ENCODE measurements at regions not wholly inside any gene's neighbourhood (a gene's known extent, or its start where the extent isn't known, plus 50 kb on each side); places are given as distances from the start of the nearest gene placed in this dataset.
A peak's percentile ranks its signal among the peaks of the same experiment; 100 is the strongest.

DNA sequence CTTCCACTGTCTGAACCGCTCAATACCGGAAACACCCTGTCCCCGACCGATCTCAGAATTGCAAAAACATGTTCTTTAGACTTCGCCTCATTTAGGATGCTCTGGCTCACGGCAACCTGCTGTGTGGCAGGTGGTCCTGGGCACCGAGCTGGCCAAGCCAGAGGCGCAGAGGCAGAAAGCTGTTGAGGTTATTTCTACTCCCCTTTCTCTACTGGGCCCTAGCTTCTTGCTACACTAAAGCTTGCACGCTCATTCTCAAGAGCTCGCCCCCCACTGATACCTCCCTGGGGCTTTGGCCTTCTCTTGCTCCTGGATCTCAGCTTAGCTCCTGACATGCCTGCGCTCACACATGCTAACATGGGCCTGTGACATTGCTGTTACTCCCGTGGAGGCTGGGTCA, 417.4 kb downstream of the LPIN1 start:
- Histone ChIP-seq H3K27me3 (ENCODE audit: insufficient read depth, low read length, poor library complexity) (no peaks in the 10 kb centered on the region), H3K4me1 (ENCODE audit: insufficient read depth, low read length) (no peaks in the 10 kb centered on the region), H4K20me1 (ENCODE audit: insufficient read depth, low read length) (no peaks in the 10 kb centered on the region), H3K4me2 (ENCODE audit: insufficient read depth, low read length) (no peak overlapping the region), H3K9ac (ENCODE audit: low read depth, low read length) (no peak overlapping the region), H3K9me3 (ENCODE audit: insufficient read depth, low read length, severe bottlenecking) (no peaks in the 10 kb centered on the region), H3K79me2 (ENCODE audit: insufficient read depth, low read length) (no peaks in the 10 kb centered on the region), H3K36me3 (ENCODE audit: insufficient read depth, low read length) (no peaks in the 10 kb centered on the region), H3K4me3 (ENCODE audit: low read depth in 1 of 2, low read length in 2 of 2) (no peak overlapping the region), H2AFZ (ENCODE audit: low read depth, low read length) (no peak overlapping the region), H3K27ac (ENCODE audit: low read length) (no peak overlapping the region)
- DNase-seq: no peak
- TF ChIP-seq EZH2 (IDR thresholded peaks at IDR 0.05; ENCODE audit: borderline replicate concordance, low read depth, low read length, severe bottlenecking): no peak
- TF ChIP-seq, protein P1, sequence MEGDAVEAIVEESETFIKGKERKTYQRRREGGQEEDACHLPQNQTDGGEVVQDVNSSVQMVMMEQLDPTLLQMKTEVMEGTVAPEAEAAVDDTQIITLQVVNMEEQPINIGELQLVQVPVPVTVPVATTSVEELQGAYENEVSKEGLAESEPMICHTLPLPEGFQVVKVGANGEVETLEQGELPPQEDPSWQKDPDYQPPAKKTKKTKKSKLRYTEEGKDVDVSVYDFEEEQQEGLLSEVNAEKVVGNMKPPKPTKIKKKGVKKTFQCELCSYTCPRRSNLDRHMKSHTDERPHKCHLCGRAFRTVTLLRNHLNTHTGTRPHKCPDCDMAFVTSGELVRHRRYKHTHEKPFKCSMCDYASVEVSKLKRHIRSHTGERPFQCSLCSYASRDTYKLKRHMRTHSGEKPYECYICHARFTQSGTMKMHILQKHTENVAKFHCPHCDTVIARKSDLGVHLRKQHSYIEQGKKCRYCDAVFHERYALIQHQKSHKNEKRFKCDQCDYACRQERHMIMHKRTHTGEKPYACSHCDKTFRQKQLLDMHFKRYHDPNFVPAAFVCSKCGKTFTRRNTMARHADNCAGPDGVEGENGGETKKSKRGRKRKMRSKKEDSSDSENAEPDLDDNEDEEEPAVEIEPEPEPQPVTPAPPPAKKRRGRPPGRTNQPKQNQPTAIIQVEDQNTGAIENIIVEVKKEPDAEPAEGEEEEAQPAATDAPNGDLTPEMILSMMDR (IDR thresholded peaks at IDR 0.05; ENCODE audit: borderline replicate concordance, extremely low read depth, low read length, poor library complexity, severe bottlenecking): no peak
- no peak for ATAC-seq (ENCODE audit: insufficient read depth, low read depth)

DNA sequence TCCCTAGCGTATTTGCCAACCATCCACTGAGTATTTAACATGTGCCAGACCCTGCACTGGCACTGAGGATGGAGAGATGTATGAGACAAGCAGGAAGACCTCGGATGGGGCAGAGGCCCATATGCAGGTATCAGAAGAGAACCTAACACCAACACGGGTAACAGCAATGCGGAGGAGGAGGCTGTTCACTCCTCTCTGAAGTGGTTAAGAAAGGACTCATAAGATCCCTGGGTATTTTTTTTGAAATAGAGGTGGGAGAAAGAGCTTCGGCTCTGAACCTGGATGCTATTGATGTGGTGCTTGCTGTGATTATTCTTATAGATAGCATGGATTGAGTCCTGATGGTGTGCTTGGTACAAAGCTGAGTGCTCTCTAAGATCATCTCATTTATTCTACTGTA, 418.3 kb downstream of the LPIN1 start:
- Histone ChIP-seq H3K27ac (ENCODE audit: low read length) (no peak overlapping the region), H4K20me1 (ENCODE audit: insufficient read depth, low read length) (no peaks in the 10 kb centered on the region), H3K4me2 (ENCODE audit: insufficient read depth, low read length) (no peak overlapping the region), H3K79me2 (ENCODE audit: insufficient read depth, low read length) (no peaks in the 10 kb centered on the region), H3K9me3 (ENCODE audit: insufficient read depth, low read length, severe bottlenecking) (no peaks in the 10 kb centered on the region), H2AFZ (ENCODE audit: low read depth, low read length) (no peak overlapping the region), H3K4me1 (ENCODE audit: insufficient read depth, low read length) (no peaks in the 10 kb centered on the region; the same call in 1 of the 2 replicates), H3K27me3 (ENCODE audit: insufficient read depth, low read length, poor library complexity) (no peaks in the 10 kb centered on the region), H3K9ac (ENCODE audit: low read depth, low read length) (no peak overlapping the region), H3K36me3 (ENCODE audit: insufficient read depth, low read length) (no peaks in the 10 kb centered on the region), H3K4me3 (ENCODE audit: low read depth in 1 of 2, low read length in 2 of 2) (no peak overlapping the region)
- TF ChIP-seq, protein P1 (IDR thresholded peaks at IDR 0.05; ENCODE audit: borderline replicate concordance, extremely low read depth, low read length, poor library complexity, severe bottlenecking): no peak
- TF ChIP-seq EZH2 (IDR thresholded peaks at IDR 0.05; ENCODE audit: borderline replicate concordance, low read depth, low read length, severe bottlenecking): no peak
- peak; percentile 82 for ATAC-seq (ENCODE audit: insufficient read depth, low read depth)
- DNase-seq: peak; percentile 30

DNA sequence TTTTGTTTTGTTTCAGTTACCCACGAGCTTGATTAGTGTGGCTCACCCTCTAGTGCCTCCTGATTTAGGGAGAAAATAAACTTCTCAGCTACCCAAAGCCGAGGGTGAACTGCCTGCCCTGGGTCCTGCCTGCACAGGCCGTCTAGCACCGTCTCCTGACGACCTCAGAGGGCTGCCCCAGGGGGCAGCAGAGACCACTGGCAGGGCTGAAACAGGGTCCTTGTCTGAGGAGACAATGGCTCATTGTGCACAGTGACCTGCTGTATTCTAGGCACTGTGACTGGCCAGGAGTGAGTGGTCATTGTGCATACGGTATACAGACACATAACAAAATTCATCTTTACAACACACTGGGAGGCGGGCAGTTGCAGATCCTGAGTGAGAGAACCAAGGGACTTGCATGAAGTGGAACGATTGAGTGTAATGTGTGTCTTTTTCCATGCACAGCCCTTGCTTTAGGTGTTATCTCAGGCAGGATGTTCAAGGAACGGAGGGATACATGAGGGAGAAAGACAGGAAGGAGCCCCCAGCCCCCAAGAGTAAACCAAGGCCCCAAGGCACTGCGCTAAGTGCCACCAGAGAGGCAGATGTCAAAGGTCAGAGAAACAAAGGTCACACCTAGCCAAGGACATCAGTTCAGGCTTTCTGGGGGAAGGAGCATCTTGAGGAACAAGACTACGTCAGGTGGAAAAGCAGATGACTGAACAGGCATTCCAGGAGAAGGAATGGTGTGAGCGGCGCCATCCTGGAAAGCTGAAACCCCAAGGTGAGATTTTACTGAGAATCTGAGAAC, 421.3 kb downstream of the LPIN1 start:
- Histone ChIP-seq H3K27me3 (ENCODE audit: insufficient read depth, low read length, poor library complexity) (no peaks in the 10 kb centered on the region), H3K9ac (ENCODE audit: low read depth, low read length) (no peak overlapping the region), H3K9me3 (ENCODE audit: insufficient read depth, low read length, severe bottlenecking) (no peaks in the 10 kb centered on the region), H3K36me3 (ENCODE audit: insufficient read depth, low read length) (no peaks in the 10 kb centered on the region), H2AFZ (ENCODE audit: low read depth, low read length) (peak overlapping the region; percentile 37; the same call in 1 of the 2 replicates), H3K4me3 (ENCODE audit: low read depth in 1 of 2, low read length in 2 of 2) (no peak overlapping the region), H4K20me1 (ENCODE audit: insufficient read depth, low read length) (no peaks in the 10 kb centered on the region), H3K4me1 (ENCODE audit: insufficient read depth, low read length) (no peaks in the 10 kb centered on the region; the same call in 1 of the 2 replicates), H3K79me2 (ENCODE audit: insufficient read depth, low read length) (no peaks in the 10 kb centered on the region), H3K27ac (ENCODE audit: low read length) (no peak overlapping the region), H3K4me2 (ENCODE audit: insufficient read depth, low read length) (no peak overlapping the region)
- peak; percentile 57; the same call in 2 of the 3 replicates for ATAC-seq (ENCODE audit: insufficient read depth, low read depth)
- TF ChIP-seq, protein P1 (IDR thresholded peaks at IDR 0.05; ENCODE audit: borderline replicate concordance, extremely low read depth, low read length, poor library complexity, severe bottlenecking): peak; percentile 45
- TF ChIP-seq EZH2 (IDR thresholded peaks at IDR 0.05; ENCODE audit: borderline replicate concordance, low read depth, low read length, severe bottlenecking): no peak
- peak; percentile 29 for DNase-seq
